HepG2 (cell line): ENCODE measurements at regions not wholly inside any gene's neighbourhood (a gene's known extent, or its start where the extent isn't known, plus 50 kb on each side); places are given as distances from the start of the nearest gene placed in this dataset.

Experiments
- ATAC-seq: fragments of 200-7000 bp; cut with Tn5 transposase; 3 replicates; pipeline ENCODE4 v1.9.1; 2020; ENCODE audit warnings: mild to moderate bottlenecking, moderate library complexity
- BruUV-seq: library from RNA; stranded (reverse); fragments of 400-500 nt; replicated peaks from 2 replicates; lab custom pipeline; 2021; lab: Mats Ljungman, UMichigan
- CTCF ChIA-PET: fragments of 300-600 bp; formaldehyde crosslinking; extraction: SDS; loops from one replicate; lab custom pipeline; 2021; ENCODE audit warnings: low total read pairs, inconsistent platforms, low intra/inter-chr PET ratio; lab: Yijun Ruan, JAX
- POLR2A ChIA-PET: fragments of 350-600 bp; sonication (Branson Sonifier 250); formaldehyde crosslinking; loops from one replicate; lab custom pipeline; 2020; ENCODE audit warnings: antibody characterized with exemption, inconsistent platforms; lab: Yijun Ruan, JAX
- DNase-seq: peaks from one replicate; pipeline ENCODE4 v3.0.0-alpha.2; 2015; ENCODE audit warnings: low spot score
- FAIRE-seq: peaks from 3 replicates; lab custom pipeline; 2011; peaks lifted over from hg19 to GRCh38; lab: Jason Lieb, UNC
- H2AFZ ChIP-seq: one replicate; pipeline ENCODE4 v1.6.1; 2011; ENCODE audit warnings: low read length, inconsistent platforms
- H3K27ac ChIP-seq: fragments of 300-600 bp; 3 replicates; pipeline ENCODE4 v1.8.0; 2011; ENCODE audit warnings: mixed run types, mild to moderate bottlenecking, mixed read lengths, low read length, inconsistent platforms; ENCODE audit not compliant: insufficient read depth; ENCODE audit errors: extremely low read length
- H3K27me3 ChIP-seq, 2 experiments: fragments of 200-600 bp in 1 of 2; 2 replicates in 1 of 2; 3 replicates in 1 of 2; pipeline versions ENCODE4 v1.6.0 to v1.8.0; 2011; ENCODE audit warnings: low read length in 2 of 2, mild to moderate bottlenecking in 2 of 2, moderate library complexity in 2 of 2, inconsistent platforms in 1 of 2; ENCODE audit not compliant: insufficient read depth in 2 of 2, control insufficient read depth in 1 of 2
- H3K36me3 ChIP-seq, 2 experiments: fragments of 200-600 bp in 1 of 2; replicated peaks in 1 of 2; 2 replicates in 1 of 2; 3 replicates in 1 of 2; pipeline versions ENCODE4 v1.5.1 to v1.8.0; 2011; ENCODE audit warnings: low read length in 2 of 2, inconsistent platforms in 1 of 2; ENCODE audit not compliant: insufficient read depth in 2 of 2, control insufficient read depth in 1 of 2
- H3K4me1 ChIP-seq: 2 replicates; pipeline ENCODE4 v1.5.1; 2012; ENCODE audit warnings: low read length, inconsistent platforms; ENCODE audit not compliant: insufficient read depth
- H3K4me2 ChIP-seq: 2 replicates; pipeline ENCODE4 v1.6.0; 2011; ENCODE audit warnings: low read depth, low read length, inconsistent platforms
- H3K4me3 ChIP-seq, 3 experiments: fragments of 200-600 bp in 1 of 3; sonication (generic), shearing (Covaris generic) in 1 of 3; replicated peaks in 1 of 3; 2 replicates each; pipeline ENCODE4 v1.5.1; 2011 to 2016; ENCODE audit warnings: low read length in 3 of 3, inconsistent platforms in 2 of 3, low read depth in 2 of 3, mild to moderate bottlenecking in 2 of 3, control low read depth in 1 of 3, mixed read lengths in 1 of 3; ENCODE audit not compliant: insufficient read depth in 1 of 3
- H3K79me2 ChIP-seq: one replicate; pipeline ENCODE4 v1.6.1; 2011; ENCODE audit warnings: low read length, inconsistent platforms; ENCODE audit not compliant: insufficient read depth
- H3K9ac ChIP-seq: 2 replicates; pipeline ENCODE4 v1.6.0; 2011; ENCODE audit warnings: mild to moderate bottlenecking, low read depth, low read length, inconsistent platforms; ENCODE audit not compliant: insufficient read depth
- H3K9me3 ChIP-seq: 2 replicates; pipeline ENCODE4 v1.5.1; 2012; ENCODE audit warnings: mild to moderate bottlenecking, low read length
- H4K20me1 ChIP-seq: 2 replicates; pipeline ENCODE4 v1.6.0; 2011; ENCODE audit warnings: inconsistent platforms, mild to moderate bottlenecking, low read length, moderate library complexity; ENCODE audit not compliant: insufficient read depth
- BORCS8-MEF2B ChIP-seq: sonication (generic); formaldehyde crosslinking; IDR thresholded peaks from 2 replicates; pipeline ENCODE4 v1.8.0; 2022; ENCODE audit warnings: mild to moderate bottlenecking, missing genetic modification reagents
- CHD4 ChIP-seq: fragments of 200-600 bp; sonication (generic); IDR thresholded peaks from 2 replicates; pipeline ENCODE4 v1.7.0; 2017; ENCODE audit warnings: mild to moderate bottlenecking, low read length, borderline replicate concordance
- ETV6 ChIP-seq: sonication (generic); formaldehyde crosslinking; conservative IDR thresholded peaks from 2 replicates; pipeline ENCODE4 v1.4.0; 2020; ENCODE audit warnings: missing genetic modification reagents
- ISX ChIP-seq: sonication (generic); formaldehyde crosslinking; conservative IDR thresholded peaks from 2 replicates; pipeline ENCODE4 v1.5.0; 2020; ENCODE audit warnings: missing genetic modification reagents
- MEIS1 ChIP-seq: sonication (generic); formaldehyde crosslinking; IDR thresholded peaks from 2 replicates; pipeline ENCODE4 v1.9.0; 2021; ENCODE audit warnings: mild to moderate bottlenecking, missing genetic modification reagents, moderate library complexity, borderline replicate concordance
- MLLT10 ChIP-seq: sonication (generic); formaldehyde crosslinking; IDR thresholded peaks from 2 replicates; pipeline ENCODE4 v1.4.0; 2020; ENCODE audit warnings: missing genetic modification reagents
- NR2C2 ChIP-seq: sonication (generic); formaldehyde crosslinking; IDR thresholded peaks from 2 replicates; pipeline ENCODE4 v1.4.0; 2020; ENCODE audit warnings: missing genetic modification reagents, mild to moderate bottlenecking, moderate library complexity, borderline replicate concordance
- SYNCRIP ChIP-seq: fragments of 200-400 bp; formaldehyde crosslinking; IDR thresholded peaks from 2 replicates; pipeline ENCODE4 v1.6.1; 2018; ENCODE audit warnings: mild to moderate bottlenecking, low read depth, low read length; ENCODE audit not compliant: insufficient read depth
- TAF15 ChIP-seq: fragments of 200-400 bp; formaldehyde crosslinking; IDR thresholded peaks from one replicate; pipeline ENCODE4 v1.6.1; 2018; ENCODE audit warnings: mild to moderate bottlenecking, low read depth, low read length; ENCODE audit not compliant: poor library complexity, severe bottlenecking
- TGIF2 ChIP-seq: IDR thresholded peaks from 2 replicates; pipeline ENCODE4 v1.6.1; 2016; ENCODE audit warnings: control low read depth, missing compliant biosample characterization
- ZNF124 ChIP-seq: sonication (generic); formaldehyde crosslinking; IDR thresholded peaks from 2 replicates; pipeline ENCODE4 v1.4.0; 2020; ENCODE audit warnings: missing genetic modification reagents
- ZNF20 ChIP-seq: sonication (generic); formaldehyde crosslinking; IDR thresholded peaks from 2 replicates; pipeline ENCODE4 v1.4.0; 2020; ENCODE audit warnings: mild to moderate bottlenecking, moderate library complexity, missing genetic modification reagents
- ZNF234 ChIP-seq: sonication (generic); formaldehyde crosslinking; conservative IDR thresholded peaks from 2 replicates; pipeline ENCODE4 v1.5.1; 2020; ENCODE audit warnings: mild to moderate bottlenecking, missing genetic modification reagents
- ZNF235 ChIP-seq: sonication (generic); formaldehyde crosslinking; IDR thresholded peaks from 2 replicates; pipeline ENCODE4 v1.8.1; 2023; ENCODE audit warnings: mild to moderate bottlenecking, missing genetic modification reagents, borderline replicate concordance
- ZSCAN25 ChIP-seq: sonication (generic); formaldehyde crosslinking; IDR thresholded peaks from 2 replicates; pipeline ENCODE4 v1.8.0; 2022; ENCODE audit warnings: mild to moderate bottlenecking, missing genetic modification reagents
- WGBS: methylation state at CpG from one replicate; pipeline ENCODE4 v1.1.6; 2017; ENCODE audit warnings: low lambda C conversion rate; 5-methylcytosine and 5-hydroxymethylcytosine counted together
- in situ Hi-C: cut with HindIII; loops from 2 replicates; pipeline ENCODE4 v1.10.0; 2017; ENCODE audit warnings: low pct_unique_long_range_greater_than_20kb; ENCODE audit not compliant: extremely low pct_ligation_motif_present
- intact Hi-C: fragments of 100-400 bp; cut with micrococcal nuclease; formaldehyde crosslinking; loops from one replicate; pipeline ENCODE4 v1.10.0; 2022; ENCODE audit not compliant: unreplicated experiment
- TF ChIP-seq, protein P1 (sequence below): IDR thresholded peaks from 2 replicates; pipeline ENCODE4 v1.6.1; 2016; ENCODE audit warnings: control low read depth

DNA sequence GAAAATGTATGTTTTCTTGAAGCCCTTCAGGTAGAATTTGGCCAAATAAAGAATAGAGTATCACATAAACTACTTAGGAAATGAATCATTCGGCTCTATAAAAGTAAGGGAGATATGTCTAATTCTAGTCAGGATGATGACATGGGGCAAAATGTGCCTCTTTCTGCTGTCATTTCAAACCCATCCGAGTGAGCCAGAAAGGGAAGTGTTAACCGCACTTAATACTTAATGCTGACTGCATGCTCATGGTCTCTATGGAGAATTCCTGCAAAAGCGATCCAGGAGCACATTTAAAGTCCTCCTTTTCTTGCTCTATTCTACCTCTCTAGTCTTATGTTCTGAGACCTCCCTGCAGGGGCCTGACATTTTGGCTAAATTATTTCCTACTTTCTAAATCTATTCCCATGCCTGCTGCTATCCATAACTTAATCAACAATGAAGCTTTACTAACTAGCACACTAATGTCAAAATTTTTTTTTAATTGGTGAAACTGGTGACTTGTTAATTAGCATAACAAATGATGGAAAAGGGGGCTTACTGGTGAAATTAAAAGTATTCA, 127.4 kb downstream of the CDC42EP3 start:
- in situ Hi-C loops, result no loop called here
- Histone ChIP-seq H3K4me2 (no peak overlapping the region), H3K27ac (no peak overlapping the region), H2AFZ (no peak overlapping the region), H3K9me3 (no peaks in the 10 kb centered on the region), H4K20me1 (no peaks in the 10 kb centered on the region), H3K4me1 (no peaks in the 10 kb centered on the region), H3K36me3 (no peaks in the 10 kb centered on the region), H3K4me3 (no peak overlapping the region), H3K9ac (no peak overlapping the region)
- CTCF ChIA-PET, result no interaction called here
- no TSS peak for BruUV-seq
- TF ChIP-seq ZNF234 (CRISPR knock-in tag) (no peak), ZNF20 (CRISPR knock-in tag) (no peak), CHD4 (no peak), ISX (CRISPR knock-in tag) (no peak), MEIS1 (CRISPR knock-in tag) (no peak), ZNF124 (CRISPR knock-in tag) (no peak), ETV6 (CRISPR knock-in tag) (no peak), NR2C2 (CRISPR knock-in tag) (no peak), BORCS8-MEF2B (CRISPR knock-in tag) (no peak)
- TF ChIP-seq, all 625 proteins: peak for 0
- WGBS, result 3% methylated on average over 4 of the region's 4 CpGs
- no peak for FAIRE-seq
- POLR2A ChIA-PET, result no interaction called here
- no peaks in the 10 kb centered on the region for H3K79me2 ChIP-seq
- H3K27me3 ChIP-seq, result peaks cover 0 to 4% of the 10 kb centered on the region in 2 experiments; a peak in 1 of 5 replicates
- no peak for ATAC-seq
- intact Hi-C loops, result no loop called here
- DNase-seq, result no peak

DNA sequence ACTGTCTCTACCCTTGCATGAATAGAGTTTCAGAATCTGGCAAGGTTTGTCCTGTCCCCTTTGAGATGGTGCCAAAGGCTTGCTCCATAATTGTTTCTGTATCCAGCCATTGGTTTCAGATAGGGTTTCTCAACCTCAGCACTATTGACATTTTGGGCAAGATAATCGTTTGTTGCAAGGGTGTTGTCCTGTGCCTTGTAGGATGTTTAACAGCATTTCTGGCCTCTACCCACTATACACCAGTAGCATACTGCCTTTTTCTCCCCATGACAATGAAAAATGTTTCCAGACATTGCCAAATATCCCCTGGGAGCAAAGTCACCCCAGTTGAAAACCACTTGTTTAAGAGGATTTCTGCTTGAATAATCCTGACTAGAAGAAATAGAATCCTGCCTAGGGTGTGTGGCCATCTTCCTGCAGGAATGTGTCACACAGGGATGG, 126.8 kb downstream of the CDC42EP3 start:
- Histone ChIP-seq H3K4me1 (no peaks in the 10 kb centered on the region), H3K36me3 (no peaks in the 10 kb centered on the region), H3K4me2 (no peak overlapping the region), H3K27me3 (peaks cover 0 to 4% of the 10 kb centered on the region in 2 experiments; a peak in 1 of 5 replicates), H3K9me3 (no peaks in the 10 kb centered on the region), H3K4me3 (no peak overlapping the region), H3K79me2 (no peaks in the 10 kb centered on the region), H3K27ac (no peak overlapping the region), H2AFZ (no peak overlapping the region), H4K20me1 (no peaks in the 10 kb centered on the region), H3K9ac (no peak overlapping the region)
- DNase-seq (no peak), ATAC-seq (no peak), FAIRE-seq (no peak)
- 5% methylated on average over 1 of the region's 1 CpG for WGBS
- TF ChIP-seq, protein P1, sequence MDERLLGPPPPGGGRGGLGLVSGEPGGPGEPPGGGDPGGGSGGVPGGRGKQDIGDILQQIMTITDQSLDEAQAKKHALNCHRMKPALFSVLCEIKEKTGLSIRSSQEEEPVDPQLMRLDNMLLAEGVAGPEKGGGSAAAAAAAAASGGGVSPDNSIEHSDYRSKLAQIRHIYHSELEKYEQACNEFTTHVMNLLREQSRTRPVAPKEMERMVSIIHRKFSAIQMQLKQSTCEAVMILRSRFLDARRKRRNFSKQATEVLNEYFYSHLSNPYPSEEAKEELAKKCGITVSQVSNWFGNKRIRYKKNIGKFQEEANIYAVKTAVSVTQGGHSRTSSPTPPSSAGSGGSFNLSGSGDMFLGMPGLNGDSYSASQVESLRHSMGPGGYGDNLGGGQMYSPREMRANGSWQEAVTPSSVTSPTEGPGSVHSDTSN (CRISPR knock-in tag), result no peak
- no peak for TF ChIP-seq MLLT10 (CRISPR knock-in tag)
- no peak for TF ChIP-seq TAF15
- no peak for TF ChIP-seq ZSCAN25 (CRISPR knock-in tag)
- no peak for TF ChIP-seq SYNCRIP
- no peak for TF ChIP-seq TGIF2 (CRISPR knock-in tag)
- TF ChIP-seq ZNF235 (CRISPR knock-in tag), result no peak
- ChIA-PET CTCF (no interaction called here), POLR2A (no interaction called here)
- in situ Hi-C loops (no loop called here), intact Hi-C loops (no loop called here)
- BruUV-seq, result no TSS peak
